ENCODE measurements at regions not wholly inside any gene's neighbourhood (a gene's known extent, or its start where the extent isn't known, plus 50 kb on each side); places are given as distances from the start of the nearest gene placed in this dataset.
"Not testable (repeated sequence)": the region's sequence is repeated elsewhere in the genome, so short reads cannot be mapped to it uniquely, and the experiment has no call there.

DNA sequence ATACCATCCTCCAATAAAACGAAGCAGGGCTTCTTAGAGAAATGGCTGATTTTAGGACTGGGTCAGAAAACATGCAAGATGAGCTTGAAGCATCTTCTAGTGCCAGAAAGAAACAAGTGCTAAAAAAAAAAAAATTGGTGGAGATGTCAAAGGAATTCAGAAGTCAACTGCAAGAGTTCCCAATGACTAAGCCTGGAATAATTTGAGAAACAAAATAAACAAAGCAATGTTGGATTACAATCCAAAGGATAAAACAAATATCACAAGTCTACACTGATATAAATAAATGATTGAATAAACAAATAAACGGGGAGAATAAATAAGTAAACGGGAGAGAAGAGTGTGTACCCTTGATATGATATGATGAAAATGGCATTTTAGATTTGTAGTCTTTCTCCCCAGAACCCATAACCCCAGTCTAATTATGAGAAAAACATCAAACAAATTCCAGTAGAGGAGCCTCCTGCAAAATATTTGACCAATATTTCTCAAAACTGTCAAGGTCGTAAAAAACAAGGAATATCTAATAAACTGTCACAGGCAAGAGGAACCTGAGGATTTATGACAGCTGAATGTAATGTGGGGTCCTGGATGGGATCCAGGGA is 63.5 kb upstream of the CCL21 start:
- dilution Hi-C loops (cut with MboI; ENCODE audit: extremely low pct_ligation_motif_present, low sequenced_read_pairs): no loop called here
- no peak overlapping the region for H3K4me3 ChIP-seq (ENCODE audit: control insufficient read depth in 2 of 3, extremely low read depth in 1 of 3, insufficient read depth in 2 of 3, low read depth in 1 of 3, low read length in 3 of 3)
- DNase-seq (ENCODE audit: low read depth, low spot score) (no peak), FAIRE-seq (no peak)
- no peak overlapping the region for H2AFZ ChIP-seq (ENCODE audit: control insufficient read depth, low read length)
- H3K4me1 ChIP-seq (ENCODE audit: control insufficient read depth, extremely low read depth, insufficient read depth, low read length): no peaks in the 10 kb centered on the region
- TF ChIP-seq, protein P1, sequence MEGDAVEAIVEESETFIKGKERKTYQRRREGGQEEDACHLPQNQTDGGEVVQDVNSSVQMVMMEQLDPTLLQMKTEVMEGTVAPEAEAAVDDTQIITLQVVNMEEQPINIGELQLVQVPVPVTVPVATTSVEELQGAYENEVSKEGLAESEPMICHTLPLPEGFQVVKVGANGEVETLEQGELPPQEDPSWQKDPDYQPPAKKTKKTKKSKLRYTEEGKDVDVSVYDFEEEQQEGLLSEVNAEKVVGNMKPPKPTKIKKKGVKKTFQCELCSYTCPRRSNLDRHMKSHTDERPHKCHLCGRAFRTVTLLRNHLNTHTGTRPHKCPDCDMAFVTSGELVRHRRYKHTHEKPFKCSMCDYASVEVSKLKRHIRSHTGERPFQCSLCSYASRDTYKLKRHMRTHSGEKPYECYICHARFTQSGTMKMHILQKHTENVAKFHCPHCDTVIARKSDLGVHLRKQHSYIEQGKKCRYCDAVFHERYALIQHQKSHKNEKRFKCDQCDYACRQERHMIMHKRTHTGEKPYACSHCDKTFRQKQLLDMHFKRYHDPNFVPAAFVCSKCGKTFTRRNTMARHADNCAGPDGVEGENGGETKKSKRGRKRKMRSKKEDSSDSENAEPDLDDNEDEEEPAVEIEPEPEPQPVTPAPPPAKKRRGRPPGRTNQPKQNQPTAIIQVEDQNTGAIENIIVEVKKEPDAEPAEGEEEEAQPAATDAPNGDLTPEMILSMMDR (optimal IDR thresholded peaks at IDR 0.05 in 1 of 3, IDR thresholded peaks at IDR 0.05 in 1 of 3, conservative IDR thresholded peaks at IDR 0.05 in 1 of 3; ENCODE audit: extremely low read depth in 1 of 3, insufficient read depth in 2 of 3, low read length in 3 of 3): no peak
- TF ChIP-seq EZH2 (IDR thresholded peaks at IDR 0.05; ENCODE audit: low read length): no peak
- H3K27ac ChIP-seq (ENCODE audit: control insufficient read depth, insufficient read depth, low read length): no peak overlapping the region
- no peak overlapping the region for H3K9ac ChIP-seq (ENCODE audit: control insufficient read depth, extremely low read depth, insufficient read depth, low read length)
- H3K4me2 ChIP-seq (ENCODE audit: control insufficient read depth, extremely low read depth, insufficient read depth, low read depth, low read length): no peak overlapping the region
- no peaks in the 10 kb centered on the region for H3K9me1 ChIP-seq (ENCODE audit: control insufficient read depth, extremely low read depth, insufficient read depth, low read length)
- H3K36me3 ChIP-seq (ENCODE audit: control insufficient read depth in 2 of 2, extremely low read depth in 1 of 2, insufficient read depth in 2 of 2, low read length in 2 of 2): no peaks in the 10 kb centered on the region
- H4K20me1 ChIP-seq (ENCODE audit: control insufficient read depth, extremely low read depth, insufficient read depth, low read length): no peaks in the 10 kb centered on the region
- H3K27me3 ChIP-seq (ENCODE audit: control insufficient read depth, extremely low read depth, insufficient read depth, low read length): peaks cover 6% of the 10 kb centered on the region
- H3K9me3 ChIP-seq (ENCODE audit: control insufficient read depth, low read depth, low read length): no peaks in the 10 kb centered on the region
- H3K79me2 ChIP-seq (ENCODE audit: control insufficient read depth, insufficient read depth, low read length): no peaks in the 10 kb centered on the region

DNA sequence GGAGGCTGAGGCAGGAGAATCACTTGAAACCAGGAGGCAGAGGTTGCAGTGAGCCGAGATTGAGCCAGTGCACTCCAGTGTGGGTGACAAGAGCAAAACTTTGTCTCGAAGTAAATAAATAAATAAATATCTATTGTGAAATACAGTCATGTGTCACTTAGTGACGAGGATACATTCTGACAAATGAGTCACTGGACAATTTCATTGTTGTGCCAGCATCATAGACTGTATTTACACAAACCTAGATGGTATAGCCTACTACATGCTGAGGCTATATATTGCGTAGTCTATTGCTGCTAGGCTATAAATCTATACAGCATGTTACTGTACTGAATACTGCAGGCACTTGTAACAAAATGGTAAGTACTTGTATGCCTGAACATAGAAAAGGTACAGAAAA is 61.1 kb upstream of the CCL21 start:
- TF ChIP-seq, protein P1 (optimal IDR thresholded peaks at IDR 0.05 in 1 of 3, IDR thresholded peaks at IDR 0.05 in 1 of 3, conservative IDR thresholded peaks at IDR 0.05 in 1 of 3; ENCODE audit: extremely low read depth in 1 of 3, insufficient read depth in 2 of 3, low read length in 3 of 3): no peak
- FAIRE-seq (no peak), DNase-seq (ENCODE audit: low read depth, low spot score) (no peak)
- Histone ChIP-seq H3K79me2 (ENCODE audit: control insufficient read depth, insufficient read depth, low read length) (no peaks in the 10 kb centered on the region), H3K9ac (ENCODE audit: control insufficient read depth, extremely low read depth, insufficient read depth, low read length) (no peak overlapping the region), H3K4me2 (ENCODE audit: control insufficient read depth, extremely low read depth, insufficient read depth, low read depth, low read length) (no peak overlapping the region), H3K27ac (ENCODE audit: control insufficient read depth, insufficient read depth, low read length) (no peak overlapping the region), H4K20me1 (ENCODE audit: control insufficient read depth, extremely low read depth, insufficient read depth, low read length) (no peaks in the 10 kb centered on the region), H3K9me1 (ENCODE audit: control insufficient read depth, extremely low read depth, insufficient read depth, low read length) (no peaks in the 10 kb centered on the region), H3K4me3 (ENCODE audit: control insufficient read depth in 2 of 3, extremely low read depth in 1 of 3, insufficient read depth in 2 of 3, low read depth in 1 of 3, low read length in 3 of 3) (no peak overlapping the region), H3K36me3 (ENCODE audit: control insufficient read depth in 2 of 2, extremely low read depth in 1 of 2, insufficient read depth in 2 of 2, low read length in 2 of 2) (no peaks in the 10 kb centered on the region), H3K4me1 (ENCODE audit: control insufficient read depth, extremely low read depth, insufficient read depth, low read length) (no peaks in the 10 kb centered on the region), H3K27me3 (ENCODE audit: control insufficient read depth, extremely low read depth, insufficient read depth, low read length) (no peaks in the 10 kb centered on the region), H2AFZ (ENCODE audit: control insufficient read depth, low read length) (no peak overlapping the region), H3K9me3 (ENCODE audit: control insufficient read depth, low read depth, low read length) (no peaks in the 10 kb centered on the region)
- dilution Hi-C loops (cut with MboI; ENCODE audit: extremely low pct_ligation_motif_present, low sequenced_read_pairs): no loop called here

DNA sequence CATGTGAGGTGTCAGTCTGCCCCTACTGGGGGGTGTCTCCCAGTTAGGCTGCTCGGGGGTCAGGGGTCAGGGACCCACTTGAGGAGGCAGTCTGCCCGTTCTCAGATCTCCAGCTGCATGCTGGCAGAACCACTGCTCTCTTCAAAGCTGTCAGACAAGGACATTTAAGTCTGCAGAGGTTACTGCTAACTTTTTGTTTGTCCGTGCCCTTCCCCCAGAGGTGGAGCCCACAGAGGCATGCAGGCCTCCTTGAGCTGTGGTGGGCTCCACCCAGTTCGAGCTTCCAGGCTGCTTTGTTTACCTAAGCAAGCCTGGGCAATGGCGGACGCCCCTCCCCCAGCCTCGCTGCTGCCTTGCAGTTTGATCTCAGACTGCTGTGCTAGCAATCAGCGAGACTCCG is 57.2 kb upstream of the CCL21 start:
- FAIRE-seq; H3K4me3 ChIP-seq (ENCODE audit: control insufficient read depth in 2 of 3, extremely low read depth in 1 of 3, insufficient read depth in 2 of 3, low read depth in 1 of 3, low read length in 3 of 3); dilution Hi-C loops (cut with MboI; ENCODE audit: extremely low pct_ligation_motif_present, low sequenced_read_pairs); H3K9me1 ChIP-seq (ENCODE audit: control insufficient read depth, extremely low read depth, insufficient read depth, low read length); H3K4me2 ChIP-seq (ENCODE audit: control insufficient read depth, extremely low read depth, insufficient read depth, low read depth, low read length); H3K4me1 ChIP-seq (ENCODE audit: control insufficient read depth, extremely low read depth, insufficient read depth, low read length); H2AFZ ChIP-seq (ENCODE audit: control insufficient read depth, low read length); H3K27ac ChIP-seq (ENCODE audit: control insufficient read depth, insufficient read depth, low read length); H3K79me2 ChIP-seq (ENCODE audit: control insufficient read depth, insufficient read depth, low read length); H3K27me3 ChIP-seq (ENCODE audit: control insufficient read depth, extremely low read depth, insufficient read depth, low read length); H4K20me1 ChIP-seq (ENCODE audit: control insufficient read depth, extremely low read depth, insufficient read depth, low read length); DNase-seq (ENCODE audit: low read depth, low spot score); H3K9me3 ChIP-seq (ENCODE audit: control insufficient read depth, low read depth, low read length); H3K9ac ChIP-seq (ENCODE audit: control insufficient read depth, extremely low read depth, insufficient read depth, low read length); H3K36me3 ChIP-seq (ENCODE audit: control insufficient read depth in 2 of 2, extremely low read depth in 1 of 2, insufficient read depth in 2 of 2, low read length in 2 of 2): not testable (repeated sequence)
